HEK293 (cell line): ENCODE measurements at regions not wholly inside any gene's neighbourhood (a gene's known extent, or its start where the extent isn't known, plus 50 kb on each side); places are given as distances from the start of the nearest gene placed in this dataset.

ENCODE experiments used
- CTCF ChIA-PET: fragments of 350-600 bp; formaldehyde crosslinking; extraction: SDS; loops from one replicate; lab custom pipeline; 2021; ENCODE audit warnings: antibody characterized with exemption; lab: Yijun Ruan, JAX
- POLR2A ChIA-PET: fragments of 300-600 bp; formaldehyde crosslinking; extraction: SDS; loops from one replicate; lab custom pipeline; 2020; ENCODE audit warnings: antibody characterized with exemption, inconsistent platforms; lab: Yijun Ruan, JAX
- H3K27ac ChIP-seq: fragments of 200-500 bp; sonication (Bioruptor generic); 2 replicates; pipeline ENCODE4 v1.5.1; 2014; ENCODE audit warnings: low read depth, low read length, control low read depth, inconsistent platforms; ENCODE audit errors: extremely low read depth
- H3K36me3 ChIP-seq, 2 experiments: fragments of 200-500 bp in 1 of 2; sonication (Bioruptor generic) in 1 of 2; 1 replicate in 1 of 2; 2 replicates in 1 of 2; pipeline ENCODE4 v1.5.1; 2014 to 2017; ENCODE audit warnings: inconsistent platforms in 2 of 2, low read length in 2 of 2; ENCODE audit not compliant: control insufficient read depth in 2 of 2, insufficient read depth in 1 of 2
- H3K4me1 ChIP-seq: fragments of 200-500 bp; sonication (Bioruptor generic); 2 replicates; pipeline ENCODE4 v1.5.1; 2014; ENCODE audit warnings: mild to moderate bottlenecking, low read length, inconsistent platforms; ENCODE audit not compliant: control insufficient read depth, insufficient read depth
- H3K4me3 ChIP-seq: 2 replicates; pipeline ENCODE4 v1.5.1; 2011; ENCODE audit warnings: low read depth, mild to moderate bottlenecking, control low read depth, low read length, moderate library complexity
- H3K9me3 ChIP-seq: fragments of 200-500 bp; sonication (Bioruptor generic); 2 replicates; pipeline ENCODE4 v1.5.1; 2014; ENCODE audit warnings: low read depth, low read length, inconsistent platforms; ENCODE audit not compliant: control insufficient read depth, insufficient read depth
- GLIS1 ChIP-seq: fragments of 450-650 bp; formaldehyde crosslinking; IDR thresholded peaks from 2 replicates; pipeline ENCODE4 v1.5.1; 2016; ENCODE audit warnings: missing biosample characterization, missing genetic modification characterization
- GLIS2 ChIP-seq: fragments of 450-650 bp; formaldehyde crosslinking; IDR thresholded peaks from 2 replicates; pipeline ENCODE4 v1.5.1; 2016; ENCODE audit warnings: missing biosample characterization, missing genetic modification characterization
- MZF1 ChIP-seq: fragments of 450-650 bp; formaldehyde crosslinking; IDR thresholded peaks from 2 replicates; pipeline ENCODE4 v1.5.1; 2017; ENCODE audit warnings: missing biosample characterization, missing genetic modification characterization, borderline replicate concordance
- PRDM1 ChIP-seq: fragments of 450-650 bp; formaldehyde crosslinking; IDR thresholded peaks from 2 replicates; pipeline ENCODE4; 2016; ENCODE audit warnings: missing biosample characterization, missing genetic modification characterization
- SP2 ChIP-seq: fragments of 450-650 bp; formaldehyde crosslinking; IDR thresholded peaks from 2 replicates; pipeline ENCODE4 v1.5.1; 2016; ENCODE audit warnings: missing biosample characterization, missing genetic modification characterization
- YY1 ChIP-seq: fragments of 450-650 bp; formaldehyde crosslinking; IDR thresholded peaks from 2 replicates; pipeline ENCODE4 v1.5.1; 2018; ENCODE audit warnings: missing biosample characterization, missing genetic modification characterization
- ZBTB20 ChIP-seq: fragments of 450-650 bp; formaldehyde crosslinking; IDR thresholded peaks from 2 replicates; pipeline ENCODE4 v1.5.1; 2016; ENCODE audit warnings: missing biosample characterization, missing genetic modification characterization
- ZBTB48 ChIP-seq: fragments of 450-650 bp; formaldehyde crosslinking; IDR thresholded peaks from 2 replicates; pipeline ENCODE4 v1.5.1; 2016; ENCODE audit warnings: missing biosample characterization, missing genetic modification characterization
- ZBTB8A ChIP-seq: fragments of 450-650 bp; formaldehyde crosslinking; IDR thresholded peaks from 2 replicates; pipeline ENCODE4 v1.5.1; 2016; ENCODE audit warnings: missing biosample characterization, missing genetic modification characterization
- ZNF248 ChIP-seq: fragments of 450-650 bp; formaldehyde crosslinking; IDR thresholded peaks from 2 replicates; pipeline ENCODE4 v1.5.1; 2017; ENCODE audit warnings: missing biosample characterization, missing genetic modification characterization
- ZNF335 ChIP-seq: fragments of 450-650 bp; formaldehyde crosslinking; conservative IDR thresholded peaks from 2 replicates; pipeline ENCODE4 v1.5.1; 2016; ENCODE audit warnings: missing biosample characterization, missing genetic modification characterization
- ZNF350 ChIP-seq: fragments of 450-650 bp; formaldehyde crosslinking; IDR thresholded peaks from 2 replicates; pipeline ENCODE4 v1.5.0; 2017; ENCODE audit warnings: missing biosample characterization, mild to moderate bottlenecking, missing genetic modification characterization
- ZNF530 ChIP-seq: fragments of 450-650 bp; formaldehyde crosslinking; IDR thresholded peaks from 2 replicates; pipeline ENCODE4 v1.5.1; 2016; ENCODE audit warnings: low read depth, missing biosample characterization, missing genetic modification characterization
- ZNF624 ChIP-seq: fragments of 450-650 bp; formaldehyde crosslinking; IDR thresholded peaks from 2 replicates; pipeline ENCODE4 v1.5.1; 2017; ENCODE audit warnings: missing biosample characterization, missing genetic modification characterization
- ZSCAN16 ChIP-seq: fragments of 450-650 bp; formaldehyde crosslinking; IDR thresholded peaks from 2 replicates; pipeline ENCODE4 v1.5.1; 2016; ENCODE audit warnings: missing biosample characterization, missing genetic modification characterization
- TF ChIP-seq, protein P1 (sequence below): fragments of 450-650 bp; formaldehyde crosslinking; IDR thresholded peaks from 2 replicates; pipeline ENCODE4 v1.5.1; 2016; ENCODE audit warnings: missing biosample characterization, missing genetic modification characterization, borderline replicate concordance
- TF ChIP-seq, protein P2 (sequence below): fragments of 450-650 bp; formaldehyde crosslinking; IDR thresholded peaks from 2 replicates; pipeline ENCODE4 v1.5.1; 2017; ENCODE audit warnings: missing biosample characterization, mild to moderate bottlenecking, missing genetic modification characterization, moderate library complexity
- TF ChIP-seq, protein P3 (sequence below): fragments of 450-650 bp; formaldehyde crosslinking; IDR thresholded peaks from 2 replicates; pipeline ENCODE4 v1.5.1; 2016; ENCODE audit warnings: missing biosample characterization, missing genetic modification characterization
- TF ChIP-seq, protein P4 (sequence below): fragments of 450-650 bp; formaldehyde crosslinking; optimal IDR thresholded peaks from 2 replicates; pipeline ENCODE3; 2016; ENCODE audit warnings: missing biosample characterization, mild to moderate bottlenecking, missing genetic modification characterization
- TF ChIP-seq, protein P5 (sequence below): fragments of 450-650 bp; formaldehyde crosslinking; IDR thresholded peaks from 2 replicates; pipeline ENCODE4 v1.5.1; 2017; ENCODE audit warnings: missing biosample characterization, missing genetic modification characterization
- TF ChIP-seq, protein P6 (sequence below): fragments of 450-650 bp; IDR thresholded peaks from 2 replicates; pipeline ENCODE4 v1.5.1; 2018; ENCODE audit warnings: missing biosample characterization, missing genetic modification characterization

DNA sequence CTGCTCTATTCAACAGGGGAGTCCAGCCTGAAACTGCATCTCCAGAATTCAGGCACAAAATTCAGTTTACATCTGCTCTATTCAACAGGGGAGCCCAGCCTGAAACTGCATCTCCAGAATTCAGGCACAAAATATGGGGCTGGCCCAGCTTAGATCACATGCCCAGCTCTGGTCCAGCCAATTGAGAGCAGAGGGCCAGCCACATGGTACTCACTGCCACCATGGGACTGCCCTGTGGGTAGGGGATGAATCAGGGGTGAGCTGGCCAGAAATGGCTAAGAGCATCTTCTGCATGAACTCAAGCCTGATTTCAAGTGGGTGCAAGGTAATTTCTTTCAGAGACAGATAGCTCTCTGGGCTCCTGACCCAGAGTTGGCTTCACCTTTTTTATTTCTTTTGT, 156.6 kb upstream of the LYZL2 start (continued):
- TF ChIP-seq, protein P1, sequence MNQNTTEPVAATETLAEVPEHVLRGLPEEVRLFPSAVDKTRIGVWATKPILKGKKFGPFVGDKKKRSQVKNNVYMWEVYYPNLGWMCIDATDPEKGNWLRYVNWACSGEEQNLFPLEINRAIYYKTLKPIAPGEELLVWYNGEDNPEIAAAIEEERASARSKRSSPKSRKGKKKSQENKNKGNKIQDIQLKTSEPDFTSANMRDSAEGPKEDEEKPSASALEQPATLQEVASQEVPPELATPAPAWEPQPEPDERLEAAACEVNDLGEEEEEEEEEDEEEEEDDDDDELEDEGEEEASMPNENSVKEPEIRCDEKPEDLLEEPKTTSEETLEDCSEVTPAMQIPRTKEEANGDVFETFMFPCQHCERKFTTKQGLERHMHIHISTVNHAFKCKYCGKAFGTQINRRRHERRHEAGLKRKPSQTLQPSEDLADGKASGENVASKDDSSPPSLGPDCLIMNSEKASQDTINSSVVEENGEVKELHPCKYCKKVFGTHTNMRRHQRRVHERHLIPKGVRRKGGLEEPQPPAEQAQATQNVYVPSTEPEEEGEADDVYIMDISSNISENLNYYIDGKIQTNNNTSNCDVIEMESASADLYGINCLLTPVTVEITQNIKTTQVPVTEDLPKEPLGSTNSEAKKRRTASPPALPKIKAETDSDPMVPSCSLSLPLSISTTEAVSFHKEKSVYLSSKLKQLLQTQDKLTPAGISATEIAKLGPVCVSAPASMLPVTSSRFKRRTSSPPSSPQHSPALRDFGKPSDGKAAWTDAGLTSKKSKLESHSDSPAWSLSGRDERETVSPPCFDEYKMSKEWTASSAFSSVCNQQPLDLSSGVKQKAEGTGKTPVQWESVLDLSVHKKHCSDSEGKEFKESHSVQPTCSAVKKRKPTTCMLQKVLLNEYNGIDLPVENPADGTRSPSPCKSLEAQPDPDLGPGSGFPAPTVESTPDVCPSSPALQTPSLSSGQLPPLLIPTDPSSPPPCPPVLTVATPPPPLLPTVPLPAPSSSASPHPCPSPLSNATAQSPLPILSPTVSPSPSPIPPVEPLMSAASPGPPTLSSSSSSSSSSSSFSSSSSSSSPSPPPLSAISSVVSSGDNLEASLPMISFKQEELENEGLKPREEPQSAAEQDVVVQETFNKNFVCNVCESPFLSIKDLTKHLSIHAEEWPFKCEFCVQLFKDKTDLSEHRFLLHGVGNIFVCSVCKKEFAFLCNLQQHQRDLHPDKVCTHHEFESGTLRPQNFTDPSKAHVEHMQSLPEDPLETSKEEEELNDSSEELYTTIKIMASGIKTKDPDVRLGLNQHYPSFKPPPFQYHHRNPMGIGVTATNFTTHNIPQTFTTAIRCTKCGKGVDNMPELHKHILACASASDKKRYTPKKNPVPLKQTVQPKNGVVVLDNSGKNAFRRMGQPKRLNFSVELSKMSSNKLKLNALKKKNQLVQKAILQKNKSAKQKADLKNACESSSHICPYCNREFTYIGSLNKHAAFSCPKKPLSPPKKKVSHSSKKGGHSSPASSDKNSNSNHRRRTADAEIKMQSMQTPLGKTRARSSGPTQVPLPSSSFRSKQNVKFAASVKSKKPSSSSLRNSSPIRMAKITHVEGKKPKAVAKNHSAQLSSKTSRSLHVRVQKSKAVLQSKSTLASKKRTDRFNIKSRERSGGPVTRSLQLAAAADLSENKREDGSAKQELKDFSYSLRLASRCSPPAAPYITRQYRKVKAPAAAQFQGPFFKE (tag by site-specific recombination): no peak
- TF ChIP-seq ZSCAN16 (tag by site-specific recombination): no peak

DNA sequence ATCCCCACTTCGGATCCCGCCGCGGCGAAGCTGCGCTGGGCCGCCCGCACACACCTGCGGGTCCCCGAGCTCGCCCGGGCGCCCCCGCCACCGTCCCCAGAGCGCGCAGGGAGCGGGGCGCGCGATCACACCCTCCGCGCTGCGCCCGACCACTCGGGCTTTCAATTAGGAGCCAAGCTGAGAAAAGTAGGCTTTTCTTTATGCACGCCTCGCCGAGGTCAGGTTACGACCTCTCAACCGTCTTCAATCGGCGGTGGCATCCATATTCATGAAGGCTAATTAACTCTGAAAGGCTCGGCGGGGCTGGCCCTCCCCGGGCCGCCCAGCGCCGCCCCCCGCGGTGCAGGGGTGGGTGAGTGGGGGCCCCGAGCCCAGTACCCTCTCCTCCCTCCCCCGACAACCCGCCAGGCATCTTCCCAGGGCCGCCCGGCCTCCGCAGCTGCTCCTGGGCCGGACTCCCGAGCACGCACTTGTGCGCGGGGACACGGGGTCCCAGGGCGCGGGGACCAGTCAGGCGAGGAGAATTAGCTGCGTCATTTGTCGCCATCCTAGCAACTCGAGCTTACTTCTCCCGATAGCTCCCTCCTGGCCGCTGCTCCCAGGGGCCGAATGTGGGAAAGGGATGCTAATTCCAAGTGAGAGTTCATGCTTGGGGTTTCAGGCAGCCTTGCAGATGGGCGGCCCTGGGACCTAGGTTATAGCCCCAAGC, 155.5 kb upstream of the LYZL2 start:
- POLR2A ChIA-PET: interaction anchor here (0.7 kb wide), 1 partner anchor 981 kb away, joined by 7 read pairs; no protein-coding TSS in a partner anchor
- CTCF ChIA-PET: interaction anchor here (0.5 to 2.0 kb wide), 14 partner anchors 10 to 1328 kb away, joined by 3 to 9 read pairs (median 3); partner anchors contain the start of gene ZNF438
- H3K9me3 ChIP-seq: no peaks in the 10 kb centered on the region
- H3K4me3 ChIP-seq: peak overlapping the region; percentile 33
- H3K27ac ChIP-seq: no peak overlapping the region; the same call in 1 of the 2 replicates
- no peaks in the 10 kb centered on the region for H3K36me3 ChIP-seq
- no peaks in the 10 kb centered on the region for H3K4me1 ChIP-seq
- TF ChIP-seq YY1 (tag by site-specific recombination): no peak
- TF ChIP-seq, protein P2, sequence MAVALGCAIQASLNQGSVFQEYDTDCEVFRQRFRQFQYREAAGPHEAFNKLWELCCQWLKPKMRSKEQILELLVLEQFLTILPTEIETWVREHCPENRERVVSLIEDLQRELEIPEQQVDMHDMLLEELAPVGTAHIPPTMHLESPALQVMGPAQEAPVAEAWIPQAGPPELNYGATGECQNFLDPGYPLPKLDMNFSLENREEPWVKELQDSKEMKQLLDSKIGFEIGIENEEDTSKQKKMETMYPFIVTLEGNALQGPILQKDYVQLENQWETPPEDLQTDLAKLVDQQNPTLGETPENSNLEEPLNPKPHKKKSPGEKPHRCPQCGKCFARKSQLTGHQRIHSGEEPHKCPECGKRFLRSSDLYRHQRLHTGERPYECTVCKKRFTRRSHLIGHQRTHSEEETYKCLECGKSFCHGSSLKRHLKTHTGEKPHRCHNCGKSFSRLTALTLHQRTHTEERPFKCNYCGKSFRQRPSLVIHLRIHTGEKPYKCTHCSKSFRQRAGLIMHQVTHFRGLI (tag by site-specific recombination): peak; percentile 40; the same call in 1 of the 2 replicates
- TF ChIP-seq, protein P3, sequence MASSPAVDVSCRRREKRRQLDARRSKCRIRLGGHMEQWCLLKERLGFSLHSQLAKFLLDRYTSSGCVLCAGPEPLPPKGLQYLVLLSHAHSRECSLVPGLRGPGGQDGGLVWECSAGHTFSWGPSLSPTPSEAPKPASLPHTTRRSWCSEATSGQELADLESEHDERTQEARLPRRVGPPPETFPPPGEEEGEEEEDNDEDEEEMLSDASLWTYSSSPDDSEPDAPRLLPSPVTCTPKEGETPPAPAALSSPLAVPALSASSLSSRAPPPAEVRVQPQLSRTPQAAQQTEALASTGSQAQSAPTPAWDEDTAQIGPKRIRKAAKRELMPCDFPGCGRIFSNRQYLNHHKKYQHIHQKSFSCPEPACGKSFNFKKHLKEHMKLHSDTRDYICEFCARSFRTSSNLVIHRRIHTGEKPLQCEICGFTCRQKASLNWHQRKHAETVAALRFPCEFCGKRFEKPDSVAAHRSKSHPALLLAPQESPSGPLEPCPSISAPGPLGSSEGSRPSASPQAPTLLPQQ: peak; percentile 21; the same call in 1 of the 2 replicates
- TF ChIP-seq, protein P4, sequence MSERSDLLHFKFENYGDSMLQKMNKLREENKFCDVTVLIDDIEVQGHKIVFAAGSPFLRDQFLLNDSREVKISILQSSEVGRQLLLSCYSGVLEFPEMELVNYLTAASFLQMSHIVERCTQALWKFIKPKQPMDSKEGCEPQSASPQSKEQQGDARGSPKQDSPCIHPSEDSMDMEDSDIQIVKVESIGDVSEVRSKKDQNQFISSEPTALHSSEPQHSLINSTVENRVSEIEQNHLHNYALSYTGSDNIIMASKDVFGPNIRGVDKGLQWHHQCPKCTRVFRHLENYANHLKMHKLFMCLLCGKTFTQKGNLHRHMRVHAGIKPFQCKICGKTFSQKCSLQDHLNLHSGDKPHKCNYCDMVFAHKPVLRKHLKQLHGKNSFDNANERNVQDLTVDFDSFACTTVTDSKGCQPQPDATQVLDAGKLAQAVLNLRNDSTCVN (tag by site-specific recombination): peak; percentile 61
- TF ChIP-seq ZNF530: no peak
- no peak for TF ChIP-seq ZNF624
- peak; percentile 48; the same call in 1 of the 2 replicates for TF ChIP-seq GLIS1 (tag by site-specific recombination)
- TF ChIP-seq ZNF248 (tag by site-specific recombination): no peak
- peak; percentile 31; the same call in 1 of the 2 replicates for TF ChIP-seq ZBTB20 (tag by site-specific recombination)
- TF ChIP-seq, protein P5, sequence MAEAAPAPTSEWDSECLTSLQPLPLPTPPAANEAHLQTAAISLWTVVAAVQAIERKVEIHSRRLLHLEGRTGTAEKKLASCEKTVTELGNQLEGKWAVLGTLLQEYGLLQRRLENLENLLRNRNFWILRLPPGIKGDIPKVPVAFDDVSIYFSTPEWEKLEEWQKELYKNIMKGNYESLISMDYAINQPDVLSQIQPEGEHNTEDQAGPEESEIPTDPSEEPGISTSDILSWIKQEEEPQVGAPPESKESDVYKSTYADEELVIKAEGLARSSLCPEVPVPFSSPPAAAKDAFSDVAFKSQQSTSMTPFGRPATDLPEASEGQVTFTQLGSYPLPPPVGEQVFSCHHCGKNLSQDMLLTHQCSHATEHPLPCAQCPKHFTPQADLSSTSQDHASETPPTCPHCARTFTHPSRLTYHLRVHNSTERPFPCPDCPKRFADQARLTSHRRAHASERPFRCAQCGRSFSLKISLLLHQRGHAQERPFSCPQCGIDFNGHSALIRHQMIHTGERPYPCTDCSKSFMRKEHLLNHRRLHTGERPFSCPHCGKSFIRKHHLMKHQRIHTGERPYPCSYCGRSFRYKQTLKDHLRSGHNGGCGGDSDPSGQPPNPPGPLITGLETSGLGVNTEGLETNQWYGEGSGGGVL (tag by site-specific recombination): peak; percentile 91
- TF ChIP-seq, protein P6, sequence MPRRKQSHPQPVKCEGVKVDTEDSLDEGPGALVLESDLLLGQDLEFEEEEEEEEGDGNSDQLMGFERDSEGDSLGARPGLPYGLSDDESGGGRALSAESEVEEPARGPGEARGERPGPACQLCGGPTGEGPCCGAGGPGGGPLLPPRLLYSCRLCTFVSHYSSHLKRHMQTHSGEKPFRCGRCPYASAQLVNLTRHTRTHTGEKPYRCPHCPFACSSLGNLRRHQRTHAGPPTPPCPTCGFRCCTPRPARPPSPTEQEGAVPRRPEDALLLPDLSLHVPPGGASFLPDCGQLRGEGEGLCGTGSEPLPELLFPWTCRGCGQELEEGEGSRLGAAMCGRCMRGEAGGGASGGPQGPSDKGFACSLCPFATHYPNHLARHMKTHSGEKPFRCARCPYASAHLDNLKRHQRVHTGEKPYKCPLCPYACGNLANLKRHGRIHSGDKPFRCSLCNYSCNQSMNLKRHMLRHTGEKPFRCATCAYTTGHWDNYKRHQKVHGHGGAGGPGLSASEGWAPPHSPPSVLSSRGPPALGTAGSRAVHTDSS (tag by site-specific recombination): no peak
- no peak for TF ChIP-seq ZNF350 (tag by site-specific recombination)
- TF ChIP-seq GLIS2 (tag by site-specific recombination): 0 out of 2 replicates have a peak, but pooled peaks have one; percentile 23
- TF ChIP-seq ZBTB8A (tag by site-specific recombination): peak; percentile 77
- TF ChIP-seq ZBTB48 (tag by site-specific recombination): 0 out of 2 replicates have a peak, but pooled peaks have one; percentile 25
- 0 out of 2 replicates have a peak, but pooled peaks have one; percentile 29 for TF ChIP-seq MZF1 (tag by site-specific recombination)
- 0 out of 2 replicates have a peak, but pooled peaks have one; percentile 22 for TF ChIP-seq SP2 (tag by site-specific recombination)
- peak; percentile 38; the same call in 1 of the 2 replicates for TF ChIP-seq ZNF335
- TF ChIP-seq PRDM1: peak; percentile 51
